ENCODE measurements at regions not wholly inside any gene's neighbourhood (a gene's known extent, or its start where the extent isn't known, plus 50 kb on each side); places are given as distances from the start of the nearest gene placed in this dataset.

GRCh38 chr13:56247692-56248091, 893.0 kb upstream of the PRR20A start:
- no peak for TF ChIP-seq POU6F1 (CRISPR knock-in tag; IDR thresholded peaks at IDR 0.05; ENCODE audit: borderline replicate concordance, low read depth)
- no peak for TF ChIP-seq ZC3H10 (CRISPR knock-in tag; IDR thresholded peaks at IDR 0.05)
- TF ChIP-seq PATZ1 (CRISPR knock-in tag; IDR thresholded peaks at IDR 0.05; ENCODE audit: borderline replicate concordance) = no peak
- TF ChIP-seq ISL1 (CRISPR knock-in tag; IDR thresholded peaks at IDR 0.05) = no peak
- TF ChIP-seq ARNTL (CRISPR knock-in tag; IDR thresholded peaks at IDR 0.05; ENCODE audit: borderline replicate concordance, low read depth) = no peak
- TF ChIP-seq SNAI2 (CRISPR knock-in tag; IDR thresholded peaks at IDR 0.05) = no peak
- no peak for TF ChIP-seq TOX (CRISPR knock-in tag; IDR thresholded peaks at IDR 0.05; ENCODE audit: borderline replicate concordance)
- TF ChIP-seq GLIS3 (CRISPR knock-in tag; IDR thresholded peaks at IDR 0.05) = no peak
- no peak for TF ChIP-seq PPARA (CRISPR knock-in tag; IDR thresholded peaks at IDR 0.05; ENCODE audit: borderline replicate concordance)
- TF ChIP-seq OSR1 (CRISPR knock-in tag; IDR thresholded peaks at IDR 0.05) = no peak
- no peak for TF ChIP-seq RARB (CRISPR knock-in tag; IDR thresholded peaks at IDR 0.05)
- no peak for TF ChIP-seq CREB5 (CRISPR knock-in tag; IDR thresholded peaks at IDR 0.05; ENCODE audit: low read depth)
- TF ChIP-seq ZNF70 (CRISPR knock-in tag; IDR thresholded peaks at IDR 0.05) = no peak
- TF ChIP-seq CSDC2 (CRISPR knock-in tag; IDR thresholded peaks at IDR 0.05) = no peak
- no peak for TF ChIP-seq ESRRG (CRISPR knock-in tag; IDR thresholded peaks at IDR 0.05)
- ATAC-seq = no peak

GRCh38 chr13:56271686-56272085, 869.0 kb upstream of the PRR20A start:
- ATAC-seq = no peak
- no peak for TF ChIP-seq ISL1 (CRISPR knock-in tag; IDR thresholded peaks at IDR 0.05)
- no peak for TF ChIP-seq PPARA (CRISPR knock-in tag; IDR thresholded peaks at IDR 0.05; ENCODE audit: borderline replicate concordance)
- no peak for TF ChIP-seq BACH2 (CRISPR knock-in tag; IDR thresholded peaks at IDR 0.05; ENCODE audit: borderline replicate concordance)
- TF ChIP-seq OSR1 (CRISPR knock-in tag; IDR thresholded peaks at IDR 0.05) = no peak
- TF ChIP-seq ZFP30 (CRISPR knock-in tag; IDR thresholded peaks at IDR 0.05) = no peak
- TF ChIP-seq PATZ1 (CRISPR knock-in tag; IDR thresholded peaks at IDR 0.05; ENCODE audit: borderline replicate concordance) = no peak

- ATAC-seq = no peak
- TF ChIP-seq ZNF70 (CRISPR knock-in tag; IDR thresholded peaks at IDR 0.05) (no peak), ZC3H10 (CRISPR knock-in tag; IDR thresholded peaks at IDR 0.05) (no peak), ZFP3 (CRISPR knock-in tag; IDR thresholded peaks at IDR 0.05) (no peak), TOX (CRISPR knock-in tag; IDR thresholded peaks at IDR 0.05; ENCODE audit: borderline replicate concordance) (no peak), PPARA (CRISPR knock-in tag; IDR thresholded peaks at IDR 0.05; ENCODE audit: borderline replicate concordance) (no peak), SNAI2 (CRISPR knock-in tag; IDR thresholded peaks at IDR 0.05) (no peak), TCF4 (CRISPR knock-in tag; IDR thresholded peaks at IDR 0.05; ENCODE audit: borderline replicate concordance) (no peak), CREB5 (CRISPR knock-in tag; IDR thresholded peaks at IDR 0.05; ENCODE audit: low read depth) (no peak), ZFP30 (CRISPR knock-in tag; IDR thresholded peaks at IDR 0.05) (no peak), CSDC2 (CRISPR knock-in tag; IDR thresholded peaks at IDR 0.05) (no peak), ARNTL (CRISPR knock-in tag; IDR thresholded peaks at IDR 0.05; ENCODE audit: borderline replicate concordance, low read depth) (no peak), OSR1 (CRISPR knock-in tag; IDR thresholded peaks at IDR 0.05) (no peak), RARB (CRISPR knock-in tag; IDR thresholded peaks at IDR 0.05) (no peak), GLIS3 (CRISPR knock-in tag; IDR thresholded peaks at IDR 0.05) (no peak), ISL1 (CRISPR knock-in tag; IDR thresholded peaks at IDR 0.05) (no peak), BACH2 (CRISPR knock-in tag; IDR thresholded peaks at IDR 0.05; ENCODE audit: borderline replicate concordance) (no peak), TSHZ2 (CRISPR knock-in tag; IDR thresholded peaks at IDR 0.05) (no peak), PATZ1 (CRISPR knock-in tag; IDR thresholded peaks at IDR 0.05; ENCODE audit: borderline replicate concordance) (no peak)
These were observed 857.4 kb upstream of the PRR20A start for GRCh38 chr13:56283262-56283828.
